ENCODE measurements at regions not wholly inside any gene's neighbourhood (a gene's known extent, or its start where the extent isn't known, plus 50 kb on each side); places are given as distances from the start of the nearest gene placed in this dataset.

DNA sequence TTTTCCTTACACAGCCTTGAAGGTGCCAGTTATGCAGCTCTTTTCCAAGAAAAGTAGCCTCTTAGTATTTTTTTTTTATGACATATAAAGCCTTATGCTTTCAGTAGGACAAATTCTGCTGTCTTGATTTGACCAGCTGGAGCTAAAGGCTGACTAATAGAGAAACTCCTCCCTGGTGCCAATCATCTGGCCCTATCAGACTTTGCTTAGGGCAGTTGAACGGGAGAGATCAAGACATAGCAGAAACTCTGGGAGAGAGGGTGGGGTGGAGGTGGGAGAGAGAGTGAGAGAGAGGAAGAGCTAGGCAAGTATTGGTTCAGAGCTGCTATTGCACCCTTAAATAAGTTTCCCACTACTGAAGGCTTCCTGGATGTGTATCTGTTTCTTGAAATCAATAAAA, 100.2 kb downstream of the SEC61B start:
- TF ChIP-seq, protein P1, sequence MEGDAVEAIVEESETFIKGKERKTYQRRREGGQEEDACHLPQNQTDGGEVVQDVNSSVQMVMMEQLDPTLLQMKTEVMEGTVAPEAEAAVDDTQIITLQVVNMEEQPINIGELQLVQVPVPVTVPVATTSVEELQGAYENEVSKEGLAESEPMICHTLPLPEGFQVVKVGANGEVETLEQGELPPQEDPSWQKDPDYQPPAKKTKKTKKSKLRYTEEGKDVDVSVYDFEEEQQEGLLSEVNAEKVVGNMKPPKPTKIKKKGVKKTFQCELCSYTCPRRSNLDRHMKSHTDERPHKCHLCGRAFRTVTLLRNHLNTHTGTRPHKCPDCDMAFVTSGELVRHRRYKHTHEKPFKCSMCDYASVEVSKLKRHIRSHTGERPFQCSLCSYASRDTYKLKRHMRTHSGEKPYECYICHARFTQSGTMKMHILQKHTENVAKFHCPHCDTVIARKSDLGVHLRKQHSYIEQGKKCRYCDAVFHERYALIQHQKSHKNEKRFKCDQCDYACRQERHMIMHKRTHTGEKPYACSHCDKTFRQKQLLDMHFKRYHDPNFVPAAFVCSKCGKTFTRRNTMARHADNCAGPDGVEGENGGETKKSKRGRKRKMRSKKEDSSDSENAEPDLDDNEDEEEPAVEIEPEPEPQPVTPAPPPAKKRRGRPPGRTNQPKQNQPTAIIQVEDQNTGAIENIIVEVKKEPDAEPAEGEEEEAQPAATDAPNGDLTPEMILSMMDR (IDR thresholded peaks at IDR 0.05; ENCODE audit: low read length): no peak
- no peak for TF ChIP-seq EZH2 (IDR thresholded peaks at IDR 0.05; ENCODE audit: borderline replicate concordance, low read length)
